Right atrium auricular region (tissue), 2 donors: ENCODE measurements at regions not wholly inside any gene's neighbourhood (a gene's known extent, or its start where the extent isn't known, plus 50 kb on each side); places are given as distances from the start of the nearest gene placed in this dataset.

Experiments
- DNase-seq: peaks from one replicate; pipeline ENCODE4 v3.0.0-alpha.2; 2019; ENCODE audit warnings: low spot score
- H3K27ac ChIP-seq, 2 donors: fragments of 200-600 bp; sonication (generic); 1 replicate in 1 of 2; 2 replicates in 1 of 2; pipeline ENCODE4 v1.5.1; 2016 to 2019
- H3K27me3 ChIP-seq, 2 donors: fragments of 200-600 bp; sonication (generic); one replicate each; pipeline versions ENCODE4 v1.5.1 to v1.6.0; 2017 to 2019
- H3K36me3 ChIP-seq: fragments of 200-600 bp; sonication (generic); one replicate; pipeline ENCODE4 v1.5.1; 2016
- H3K4me1 ChIP-seq, 2 donors: fragments of 200-600 bp; sonication (generic); one replicate each; pipeline versions ENCODE4 v1.5.1 to v1.6.0; 2017 to 2019
- H3K4me3 ChIP-seq, 2 donors: fragments of 200-600 bp; sonication (generic); 1 replicate in 1 of 2; 2 replicates in 1 of 2; pipeline ENCODE4 v1.5.1; 2017 to 2019; ENCODE audit warnings: mild to moderate bottlenecking in 1 of 2, moderate library complexity in 1 of 2
- H3K9me3 ChIP-seq, 2 donors: fragments of 200-600 bp; sonication (generic); one replicate each; pipeline ENCODE4 v1.5.1; 2019
- TF ChIP-seq, protein P1 (sequence below), 2 donors: fragments of 200-600 bp; sonication (generic); IDR thresholded peaks; one replicate each; pipeline ENCODE4 v1.5.1; 2019; ENCODE audit warnings: antibody characterized with exemption in 2 of 2

DNA sequence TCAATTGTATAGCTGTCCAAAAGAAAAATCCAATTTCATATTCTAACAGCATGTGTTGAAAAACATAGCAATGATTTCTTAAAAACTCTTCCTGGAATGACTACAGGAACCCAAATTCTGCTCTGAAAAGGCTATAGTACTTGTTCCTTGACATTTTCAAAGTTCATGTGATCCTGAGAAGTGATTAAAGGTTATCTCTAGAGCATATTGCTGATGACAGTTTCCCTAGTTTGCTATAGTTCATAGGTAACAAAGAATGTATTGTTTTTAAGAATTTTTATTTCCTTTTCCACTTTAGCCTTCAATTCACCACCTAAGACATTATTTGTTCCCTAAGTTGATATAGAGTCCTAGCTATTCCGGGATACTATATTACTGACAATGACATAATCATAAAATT is 1614.6 kb downstream of the PCDH7 start:
- H3K27me3 ChIP-seq: no peaks in the 10 kb centered on the region
- no peak overlapping the region for H3K4me3 ChIP-seq
- H3K36me3 ChIP-seq: no peaks in the 10 kb centered on the region
- no peaks in the 10 kb centered on the region for H3K9me3 ChIP-seq
- TF ChIP-seq, protein P1, sequence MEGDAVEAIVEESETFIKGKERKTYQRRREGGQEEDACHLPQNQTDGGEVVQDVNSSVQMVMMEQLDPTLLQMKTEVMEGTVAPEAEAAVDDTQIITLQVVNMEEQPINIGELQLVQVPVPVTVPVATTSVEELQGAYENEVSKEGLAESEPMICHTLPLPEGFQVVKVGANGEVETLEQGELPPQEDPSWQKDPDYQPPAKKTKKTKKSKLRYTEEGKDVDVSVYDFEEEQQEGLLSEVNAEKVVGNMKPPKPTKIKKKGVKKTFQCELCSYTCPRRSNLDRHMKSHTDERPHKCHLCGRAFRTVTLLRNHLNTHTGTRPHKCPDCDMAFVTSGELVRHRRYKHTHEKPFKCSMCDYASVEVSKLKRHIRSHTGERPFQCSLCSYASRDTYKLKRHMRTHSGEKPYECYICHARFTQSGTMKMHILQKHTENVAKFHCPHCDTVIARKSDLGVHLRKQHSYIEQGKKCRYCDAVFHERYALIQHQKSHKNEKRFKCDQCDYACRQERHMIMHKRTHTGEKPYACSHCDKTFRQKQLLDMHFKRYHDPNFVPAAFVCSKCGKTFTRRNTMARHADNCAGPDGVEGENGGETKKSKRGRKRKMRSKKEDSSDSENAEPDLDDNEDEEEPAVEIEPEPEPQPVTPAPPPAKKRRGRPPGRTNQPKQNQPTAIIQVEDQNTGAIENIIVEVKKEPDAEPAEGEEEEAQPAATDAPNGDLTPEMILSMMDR (IDR thresholded peaks at IDR 0.05): no peak
- no peaks in the 10 kb centered on the region for H3K4me1 ChIP-seq
- no peak for DNase-seq
- H3K27ac ChIP-seq: no peak overlapping the region

DNA sequence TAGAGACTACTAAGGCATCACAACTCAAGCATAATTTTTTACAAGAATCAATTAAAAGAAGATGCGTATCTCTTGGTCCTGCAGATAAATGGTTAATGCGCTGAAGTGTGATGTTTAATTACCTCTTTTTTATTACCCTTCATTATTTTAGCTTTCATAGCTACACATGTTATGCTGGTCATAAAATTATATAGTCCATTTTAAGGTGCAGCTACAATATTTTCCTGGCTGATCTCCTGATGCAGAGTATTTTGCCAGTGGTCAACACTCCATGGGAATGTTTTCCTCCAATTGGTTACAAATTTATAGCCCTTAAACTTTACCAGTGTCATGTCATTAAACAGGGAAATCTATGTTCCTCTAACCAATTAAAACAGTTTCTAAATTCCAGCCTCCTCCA is 1617.2 kb downstream of the PCDH7 start:
- TF ChIP-seq, protein P1 (IDR thresholded peaks at IDR 0.05): no peak
- H3K27ac ChIP-seq: no peak overlapping the region
- no peak for DNase-seq

DNA sequence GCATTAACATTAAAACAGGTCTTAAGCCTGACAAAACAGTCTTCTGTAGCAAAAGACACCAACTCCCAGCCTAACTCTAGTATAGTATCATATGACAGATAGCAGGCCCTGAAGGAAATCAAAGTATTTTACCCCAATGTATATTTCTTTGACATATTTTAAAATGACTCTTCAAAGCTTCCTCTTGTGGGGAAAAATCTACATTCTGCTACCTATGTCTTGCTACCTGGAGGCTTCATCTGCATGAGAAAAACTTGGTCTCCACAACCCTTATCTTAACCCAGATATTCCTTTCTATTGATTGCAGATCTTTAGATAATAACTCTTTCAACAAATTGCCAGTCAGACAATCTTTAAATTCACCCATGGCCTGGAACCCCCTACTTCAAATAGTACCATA is 1620.4 kb downstream of the PCDH7 start:
- H3K4me1 ChIP-seq: no peaks in the 10 kb centered on the region
- DNase-seq: no peak
- H3K9me3 ChIP-seq: no peaks in the 10 kb centered on the region
- H3K4me3 ChIP-seq: no peak overlapping the region
- no peaks in the 10 kb centered on the region for H3K27me3 ChIP-seq
- H3K36me3 ChIP-seq: no peaks in the 10 kb centered on the region
- H3K27ac ChIP-seq: no peak overlapping the region
- TF ChIP-seq, protein P1 (IDR thresholded peaks at IDR 0.05): no peak

More for the DNA sequence above, 1617.2 kb downstream of the PCDH7 start:
- Histone ChIP-seq H3K4me1 (no peaks in the 10 kb centered on the region), H3K4me3 (no peak overlapping the region), H3K27me3 (no peaks in the 10 kb centered on the region), H3K36me3 (no peaks in the 10 kb centered on the region), H3K9me3 (no peaks in the 10 kb centered on the region)

DNA sequence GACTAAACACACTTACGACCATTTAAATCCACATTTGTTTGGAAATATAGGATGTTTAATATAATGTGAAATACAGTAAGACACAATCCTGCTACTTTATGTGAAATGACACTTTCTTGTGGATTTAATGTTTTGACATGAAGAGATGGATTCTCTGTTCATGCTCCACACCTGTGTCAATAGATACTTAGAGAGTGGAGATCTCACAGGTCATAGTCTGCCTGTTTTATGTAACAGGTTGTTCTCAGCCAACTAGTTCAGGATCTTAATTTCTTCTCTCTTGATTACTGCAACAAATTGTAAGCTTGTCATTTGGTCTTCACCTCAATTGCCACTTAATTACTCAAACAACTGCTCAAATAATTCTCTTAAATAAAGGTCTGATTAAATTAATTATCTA is 1621.2 kb downstream of the PCDH7 start:
- no peak overlapping the region for H3K4me3 ChIP-seq
- no peak overlapping the region for H3K27ac ChIP-seq
- no peaks in the 10 kb centered on the region for H3K9me3 ChIP-seq
- H3K36me3 ChIP-seq: no peaks in the 10 kb centered on the region
- no peak for DNase-seq
- no peaks in the 10 kb centered on the region for H3K4me1 ChIP-seq
- TF ChIP-seq, protein P1 (IDR thresholded peaks at IDR 0.05): no peak
- H3K27me3 ChIP-seq: no peaks in the 10 kb centered on the region

DNA sequence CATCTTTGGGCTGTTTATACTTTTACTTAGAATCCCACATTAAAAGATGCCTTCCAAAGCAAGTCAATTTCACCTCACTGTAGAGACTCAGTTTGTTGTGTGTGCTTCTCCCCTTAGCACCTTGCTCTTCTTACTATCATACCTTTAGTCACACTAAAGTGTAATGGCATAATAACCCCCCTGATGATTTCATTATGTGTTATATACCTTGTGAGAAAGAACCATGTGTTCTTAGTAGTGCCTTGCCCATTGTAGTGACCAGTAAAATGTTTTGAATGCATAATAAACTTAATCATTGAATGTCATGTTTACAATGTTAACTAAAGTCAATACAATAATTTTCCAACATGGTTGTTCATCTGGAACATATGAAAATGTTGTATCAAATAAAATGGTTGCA is 1621.9 kb downstream of the PCDH7 start:
- Histone ChIP-seq H3K9me3 (no peaks in the 10 kb centered on the region), H3K27ac (no peak overlapping the region), H3K27me3 (no peaks in the 10 kb centered on the region), H3K36me3 (no peaks in the 10 kb centered on the region), H3K4me1 (no peaks in the 10 kb centered on the region), H3K4me3 (no peak overlapping the region)
- TF ChIP-seq, protein P1 (IDR thresholded peaks at IDR 0.05): no peak
- no peak for DNase-seq

DNA sequence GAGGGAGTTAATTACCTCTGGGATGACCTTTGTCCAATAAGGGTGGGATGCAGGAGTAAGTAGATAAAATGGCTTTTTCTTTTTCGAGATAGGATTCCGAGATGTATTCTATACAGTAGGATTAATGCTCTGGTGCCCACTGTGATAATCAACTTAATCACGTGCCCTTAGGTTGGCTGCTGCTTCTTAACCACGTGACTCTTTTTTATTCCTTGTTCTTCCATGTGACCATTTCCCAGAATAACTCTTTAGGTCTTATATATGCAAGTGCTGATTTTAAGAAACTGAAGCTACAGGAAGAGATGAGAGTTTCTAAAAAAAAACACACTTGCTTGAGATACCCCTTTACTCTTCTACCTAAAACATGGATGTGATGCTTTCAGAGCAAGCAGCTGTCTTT is 1628.9 kb downstream of the PCDH7 start:
- no peaks in the 10 kb centered on the region for H3K9me3 ChIP-seq
- no peaks in the 10 kb centered on the region for H3K27me3 ChIP-seq
- no peak for DNase-seq
- TF ChIP-seq, protein P1 (IDR thresholded peaks at IDR 0.05): no peak
- no peaks in the 10 kb centered on the region for H3K4me1 ChIP-seq
- no peak overlapping the region for H3K27ac ChIP-seq
- H3K4me3 ChIP-seq: no peak overlapping the region
- no peaks in the 10 kb centered on the region for H3K36me3 ChIP-seq
